Sigmoid colon (tissue), 4 donors: ENCODE measurements at regions not wholly inside any gene's neighbourhood (a gene's known extent, or its start where the extent isn't known, plus 50 kb on each side); places are given as distances from the start of the nearest gene placed in this dataset.

ENCODE experiments used
- POLR2A ChIP-seq, 2 donors: fragments of 450-650 bp; IDR thresholded peaks; one replicate each; pipeline ENCODE4 v1.6.1; 2016; ENCODE audit warnings: antibody characterized with exemption in 2 of 2, mild to moderate bottlenecking in 2 of 2, moderate library complexity in 2 of 2
- POLR2AphosphoS5 ChIP-seq, 4 donors: sonication (generic); formaldehyde crosslinking; IDR thresholded peaks; one replicate each; pipeline ENCODE4 v1.6.1; 2017; ENCODE audit warnings: antibody characterized with exemption in 4 of 4
- TF ChIP-seq, protein P1 (sequence below), 4 experiments: fragments of 450-650 bp in 3 of 4; fragments of 200-600 bp in 1 of 4; IDR thresholded peaks; one replicate each; pipeline ENCODE4 v1.5.1; 2016 to 2019; ENCODE audit warnings: antibody characterized with exemption in 4 of 4, mild to moderate bottlenecking in 3 of 4, moderate library complexity in 2 of 4

- TF ChIP-seq, protein P1, sequence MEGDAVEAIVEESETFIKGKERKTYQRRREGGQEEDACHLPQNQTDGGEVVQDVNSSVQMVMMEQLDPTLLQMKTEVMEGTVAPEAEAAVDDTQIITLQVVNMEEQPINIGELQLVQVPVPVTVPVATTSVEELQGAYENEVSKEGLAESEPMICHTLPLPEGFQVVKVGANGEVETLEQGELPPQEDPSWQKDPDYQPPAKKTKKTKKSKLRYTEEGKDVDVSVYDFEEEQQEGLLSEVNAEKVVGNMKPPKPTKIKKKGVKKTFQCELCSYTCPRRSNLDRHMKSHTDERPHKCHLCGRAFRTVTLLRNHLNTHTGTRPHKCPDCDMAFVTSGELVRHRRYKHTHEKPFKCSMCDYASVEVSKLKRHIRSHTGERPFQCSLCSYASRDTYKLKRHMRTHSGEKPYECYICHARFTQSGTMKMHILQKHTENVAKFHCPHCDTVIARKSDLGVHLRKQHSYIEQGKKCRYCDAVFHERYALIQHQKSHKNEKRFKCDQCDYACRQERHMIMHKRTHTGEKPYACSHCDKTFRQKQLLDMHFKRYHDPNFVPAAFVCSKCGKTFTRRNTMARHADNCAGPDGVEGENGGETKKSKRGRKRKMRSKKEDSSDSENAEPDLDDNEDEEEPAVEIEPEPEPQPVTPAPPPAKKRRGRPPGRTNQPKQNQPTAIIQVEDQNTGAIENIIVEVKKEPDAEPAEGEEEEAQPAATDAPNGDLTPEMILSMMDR (IDR thresholded peaks at IDR 0.05): no peak
- TF ChIP-seq POLR2AphosphoS5 (IDR thresholded peaks at IDR 0.05): no peak
- no peak for TF ChIP-seq POLR2A (IDR thresholded peaks at IDR 0.05)
Measured at GRCh38 chr12:25691865-25692114, 138.7 kb upstream of the LMNTD1 start.
